ENCODE measurements at regions not wholly inside any gene's neighbourhood (a gene's known extent, or its start where the extent isn't known, plus 50 kb on each side); places are given as distances from the start of the nearest gene placed in this dataset.

GRCh38 chr9:73076970-73077369 lies 74.7 kb upstream of the ANXA1 start:
- Histone ChIP-seq H3K4me3 (no peak overlapping the region), H3K27ac (no peak overlapping the region), H3K4me1 (replicated peaks in 1 of 2) (no peaks in the 10 kb centered on the region)
- ATAC-seq (replicated peaks in 6 of 8): peak in 2 of 8 experiments; percentile 57 to 62
- in situ Hi-C loops (cut with MboI; ENCODE audit: low pct_unique_long_range_greater_than_20kb in 2 of 9, low sequenced_read_pairs in 9 of 9, unreplicated experiment in 9 of 9): no loop called here

GRCh38 chr9:73074176-73074708 lies 77.4 kb upstream of the ANXA1 start:
- no peak for ATAC-seq (replicated peaks in 6 of 8)
- Histone ChIP-seq H3K4me3 (no peak overlapping the region), H3K27ac (no peak overlapping the region), H3K4me1 (replicated peaks in 1 of 2) (no peaks in the 10 kb centered on the region)
- in situ Hi-C loops (cut with MboI; ENCODE audit: low pct_unique_long_range_greater_than_20kb in 2 of 9, low sequenced_read_pairs in 9 of 9, unreplicated experiment in 9 of 9): loop anchor here in 1 of 9 experiments (25.0 kb wide), 1 partner anchor 212 kb away; no protein-coding TSS in a partner anchor
- 37 to 91% (median 53%) methylated on average over 1 to 2 of the region's 2 CpGs for WGBS, 10 experiments

- Histone ChIP-seq H3K4me3 (no peak overlapping the region), H3K4me1 (replicated peaks in 1 of 2) (no peaks in the 10 kb centered on the region), H3K27ac (no peak overlapping the region)
- no peak for ATAC-seq (replicated peaks in 6 of 8)
- in situ Hi-C loops (cut with MboI; ENCODE audit: low pct_unique_long_range_greater_than_20kb in 2 of 9, low sequenced_read_pairs in 9 of 9, unreplicated experiment in 9 of 9): loop anchor here in 1 of 9 experiments (25.0 kb wide), 1 partner anchor 211 kb away; no protein-coding TSS in a partner anchor
- 24 to 100% (median 79%) methylated on average over 2 to 5 of the region's 5 CpGs for WGBS, 10 experiments
Observed at GRCh38 chr9:73073337-73074175, 78.1 kb upstream of the ANXA1 start.

GRCh38 chr9:73067074-73067473 lies 84.6 kb upstream of the ANXA1 start:
- WGBS, 10 experiments: 75 to 100% (median 100%) methylated on average over 1 to 2 of the region's 2 CpGs; no CpG with 5 or more reads in 5 of the 10 experiments
- in situ Hi-C loops (cut with MboI; ENCODE audit: low pct_unique_long_range_greater_than_20kb in 2 of 9, low sequenced_read_pairs in 9 of 9, unreplicated experiment in 9 of 9): loop anchor here in 1 of 9 experiments (25.0 kb wide), 1 partner anchor 205 kb away; no protein-coding TSS in a partner anchor
- no peaks in the 10 kb centered on the region for H3K4me1 ChIP-seq (replicated peaks in 1 of 2)
- H3K4me3 ChIP-seq: no peak overlapping the region
- no peak for ATAC-seq (replicated peaks in 6 of 8)
- no peak overlapping the region for H3K27ac ChIP-seq

- in situ Hi-C loops (cut with MboI; ENCODE audit: low pct_unique_long_range_greater_than_20kb in 2 of 9, low sequenced_read_pairs in 9 of 9, unreplicated experiment in 9 of 9): loop anchor here in 1 of 9 experiments (25.0 kb wide), 1 partner anchor 203 kb away; no protein-coding TSS in a partner anchor
- no peak for ATAC-seq (replicated peaks in 6 of 8)
- Histone ChIP-seq H3K4me3 (no peak overlapping the region), H3K27ac (no peak overlapping the region), H3K4me1 (replicated peaks in 1 of 2) (no peaks in the 10 kb centered on the region)
- 29 to 100% (median 97%) methylated on average over 1 to 3 of the region's 6 CpGs; no CpG with 5 or more reads in 4 of the 10 experiments for WGBS, 10 experiments
Observed at GRCh38 chr9:73065439-73065838, 86.2 kb upstream of the ANXA1 start.

GRCh38 chr9:73064315-73064714 lies 87.3 kb upstream of the ANXA1 start:
- Histone ChIP-seq H3K4me3 (no peak overlapping the region), H3K4me1 (replicated peaks in 1 of 2) (no peaks in the 10 kb centered on the region), H3K27ac (no peak overlapping the region)
- in situ Hi-C loops (cut with MboI; ENCODE audit: low pct_unique_long_range_greater_than_20kb in 2 of 9, low sequenced_read_pairs in 9 of 9, unreplicated experiment in 9 of 9): loop anchor here in 1 of 9 experiments (25.0 kb wide), 1 partner anchor 202 kb away; no protein-coding TSS in a partner anchor
- 0 to 100% (median 63%) methylated on average over 1 to 3 of the region's 3 CpGs for WGBS, 10 experiments
- peak in 1 of 8 experiments; percentile 67 for ATAC-seq (replicated peaks in 6 of 8)

- 86 to 100% (median 100%) methylated on average over 1 to 3 of the region's 3 CpGs; no CpG with 5 or more reads in 1 of the 10 experiments for WGBS, 10 experiments
- in situ Hi-C loops (cut with MboI; ENCODE audit: low pct_unique_long_range_greater_than_20kb in 2 of 9, low sequenced_read_pairs in 9 of 9, unreplicated experiment in 9 of 9): loop anchor here in 1 of 9 experiments (25.0 kb wide), 1 partner anchor 199 kb away; no protein-coding TSS in a partner anchor
- H3K27ac ChIP-seq: no peak overlapping the region
- no peaks in the 10 kb centered on the region for H3K4me1 ChIP-seq (replicated peaks in 1 of 2)
- no peak overlapping the region for H3K4me3 ChIP-seq
- ATAC-seq (replicated peaks in 6 of 8): no peak
Observed at GRCh38 chr9:73061146-73061545, 90.5 kb upstream of the ANXA1 start.

GRCh38 chr9:73059247-73059646 lies 92.4 kb upstream of the ANXA1 start:
- Histone ChIP-seq H3K27ac (no peak overlapping the region), H3K4me3 (no peak overlapping the region), H3K4me1 (replicated peaks in 1 of 2) (no peaks in the 10 kb centered on the region)
- 38 to 85% (median 58%) methylated on average over 1 to 2 of the region's 2 CpGs; no CpG with 5 or more reads in 1 of the 10 experiments for WGBS, 10 experiments
- peak in 2 of 8 experiments; percentile 30 to 31 for ATAC-seq (replicated peaks in 6 of 8)
- in situ Hi-C loops (cut with MboI; ENCODE audit: low pct_unique_long_range_greater_than_20kb in 2 of 9, low sequenced_read_pairs in 9 of 9, unreplicated experiment in 9 of 9): loop anchor here in 1 of 9 experiments (25.0 kb wide), 1 partner anchor 197 kb away; no protein-coding TSS in a partner anchor

GRCh38 chr9:73056245-73056644 lies 95.4 kb upstream of the ANXA1 start:
- ATAC-seq (replicated peaks in 6 of 8): peak in 1 of 8 experiments; percentile 31
- H3K4me3 ChIP-seq: no peak overlapping the region
- in situ Hi-C loops (cut with MboI; ENCODE audit: low pct_unique_long_range_greater_than_20kb in 2 of 9, low sequenced_read_pairs in 9 of 9, unreplicated experiment in 9 of 9): loop anchor here in 1 of 9 experiments (25.0 kb wide), 1 partner anchor 194 kb away; no protein-coding TSS in a partner anchor

GRCh38 chr9:73054091-73054490 lies 97.6 kb upstream of the ANXA1 start:
- in situ Hi-C loops (cut with MboI; ENCODE audit: low pct_unique_long_range_greater_than_20kb in 2 of 9, low sequenced_read_pairs in 9 of 9, unreplicated experiment in 9 of 9): loop anchor here in 1 of 9 experiments (25.0 kb wide), 1 partner anchor 192 kb away; no protein-coding TSS in a partner anchor
- ATAC-seq (replicated peaks in 6 of 8): peak in 2 of 8 experiments; percentile 24 to 37
- Histone ChIP-seq H3K4me3 (no peak overlapping the region), H3K27ac (no peak overlapping the region), H3K4me1 (replicated peaks in 1 of 2) (peaks cover 9 to 10% of the 10 kb centered on the region in 2 donors)

More at GRCh38 chr9:73056245-73056644, 95.4 kb upstream of the ANXA1 start:
- Histone ChIP-seq H3K27ac (no peak overlapping the region), H3K4me1 (replicated peaks in 1 of 2) (peaks cover under 1% of the 10 kb centered on the region in 2 donors)
- 50 to 100% (median 91%) methylated on average over 1 to 5 of the region's 5 CpGs for WGBS, 10 experiments

GRCh38 chr9:73053543-73053942 lies 98.1 kb upstream of the ANXA1 start:
- Histone ChIP-seq H3K4me1 (replicated peaks in 1 of 2) (peaks cover 9 to 10% of the 10 kb centered on the region in 2 donors), H3K4me3 (no peak overlapping the region), H3K27ac (no peak overlapping the region)
- in situ Hi-C loops (cut with MboI; ENCODE audit: low pct_unique_long_range_greater_than_20kb in 2 of 9, low sequenced_read_pairs in 9 of 9, unreplicated experiment in 9 of 9): loop anchor here in 1 of 9 experiments (25.0 kb wide), 1 partner anchor 191 kb away; no protein-coding TSS in a partner anchor
- 38 to 100% (median 71%) methylated on average over 1 of the region's 1 CpG; no CpG with 5 or more reads in 4 of the 10 experiments for WGBS, 10 experiments
- no peak for ATAC-seq (replicated peaks in 6 of 8)

GRCh38 chr9:73050887-73051550 lies 98.2 kb upstream of the ALDH1A1 start:
- Histone ChIP-seq H3K4me3 (no peak overlapping the region), H3K4me1 (replicated peaks in 1 of 2) (peaks cover 9 to 10% of the 10 kb centered on the region in 2 donors), H3K27ac (no peak overlapping the region)
- WGBS, 10 experiments: 22 to 80% (median 47%) methylated on average over 1 to 7 of the region's 7 CpGs
- in situ Hi-C loops (cut with MboI; ENCODE audit: low pct_unique_long_range_greater_than_20kb in 2 of 9, low sequenced_read_pairs in 9 of 9, unreplicated experiment in 9 of 9): loop anchor here in 1 of 9 experiments (25.0 kb wide), 1 partner anchor 189 kb away; no protein-coding TSS in a partner anchor
- ATAC-seq (replicated peaks in 6 of 8): peak; percentile 28 to 99 (median 94)

Data from motor neuron (in vitro differentiated cells).